T-cell (primary cell): ENCODE measurements at regions not wholly inside any gene's neighbourhood (a gene's known extent, or its start where the extent isn't known, plus 50 kb on each side); places are given as distances from the start of the nearest gene placed in this dataset.

Experiments used
- ATAC-seq, 4 experiments: fragments of 200-7000 bp in 3 of 4; fragments of 150-1000 bp in 1 of 4; cut with Tn5 transposase; replicated peaks in 1 of 4; 1 replicate in 3 of 4; 2 replicates in 1 of 4; pipeline ENCODE4 v1.10.0; 2021; ENCODE audit warnings: moderate library complexity in 3 of 4, mild to moderate bottlenecking in 2 of 4, moderate number of reproducible peaks in 1 of 4
- CTCF ChIA-PET, 2 donors: fragments of 300-600 bp; sonication (Branson Sonifier 250); formaldehyde crosslinking; loops; one replicate each; lab custom pipeline; 2022; ENCODE audit warnings: antibody characterized with exemption in 2 of 2; lab: Charles Lee
- POLR2A ChIA-PET, 2 donors: fragments of 300-600 bp; sonication (Branson Sonifier 250); formaldehyde crosslinking; loops; one replicate each; lab custom pipeline; 2022; ENCODE audit warnings: antibody characterized with exemption in 2 of 2; lab: Charles Lee
- DNase-seq, 35 experiments: peaks; one replicate each; pipeline versions ENCODE4 v3.0.0 to v3.0.0-alpha.2; 2013 to 2023
- H3K27ac ChIP-seq: one replicate; pipeline ENCODE4 v1.5.1; 2013; ENCODE audit warnings: low read length
- H3K27me3 ChIP-seq, 2 experiments: replicated peaks in 1 of 2; 1 replicate in 1 of 2; 2 replicates in 1 of 2; pipeline versions ENCODE4 v1.6.1 to v1.7.0; 2013; ENCODE audit warnings: low read length in 1 of 2, mixed read lengths in 1 of 2; ENCODE audit not compliant: control insufficient read depth in 2 of 2, insufficient read depth in 2 of 2; ENCODE audit errors: extremely low read depth in 1 of 2
- H3K36me3 ChIP-seq, 2 donors: 1 replicate in 1 of 2; 2 replicates in 1 of 2; pipeline versions ENCODE4 v1.6.1 to v1.7.0; 2013; ENCODE audit warnings: low read length in 1 of 2; ENCODE audit not compliant: control insufficient read depth in 2 of 2, insufficient read depth in 1 of 2; ENCODE audit errors: extremely low read depth in 1 of 2
- H3K4me1 ChIP-seq, 2 experiments: 1 replicate in 1 of 2; 2 replicates in 1 of 2; pipeline versions ENCODE4 v1.6.1 to v1.7.0; 2013; ENCODE audit warnings: low read length in 2 of 2, mixed read lengths in 1 of 2; ENCODE audit not compliant: insufficient read depth in 2 of 2, control insufficient read depth in 1 of 2; ENCODE audit errors: extremely low read depth in 1 of 2
- H3K4me3 ChIP-seq, 2 donors: 1 replicate in 1 of 2; 2 replicates in 1 of 2; pipeline versions ENCODE4 v1.5.1 to v1.7.0; 2013; ENCODE audit warnings: mild to moderate bottlenecking in 2 of 2, low read length in 1 of 2, moderate library complexity in 1 of 2; ENCODE audit not compliant: control insufficient read depth in 1 of 2; ENCODE audit errors: extremely low read depth in 1 of 2
- H3K9me3 ChIP-seq: 2 replicates; pipeline ENCODE4 v1.7.0; 2013
- H3K27ac Mint-ChIP-seq, 2 donors: one replicate each; pipeline ENCODE4 v1.8.0; 2020 to 2021; ENCODE audit warnings: mild to moderate bottlenecking in 2 of 2, mixed read lengths in 2 of 2
- H3K27me3 Mint-ChIP-seq, 2 donors: one replicate each; pipeline ENCODE4 v1.8.0; 2021 to 2022; ENCODE audit warnings: mixed read lengths in 2 of 2
- H3K36me3 Mint-ChIP-seq: one replicate; pipeline ENCODE4 v1.8.0; 2021; ENCODE audit warnings: mixed read lengths
- H3K4me1 Mint-ChIP-seq, 3 donors: one replicate each; pipeline ENCODE4 v1.8.0; 2020 to 2022; ENCODE audit warnings: mixed read lengths in 3 of 3, mild to moderate bottlenecking in 1 of 3
- H3K4me3 Mint-ChIP-seq, 3 donors: one replicate each; pipeline ENCODE4 v1.8.0; 2020 to 2022; ENCODE audit warnings: mild to moderate bottlenecking in 3 of 3, mixed read lengths in 3 of 3, moderate library complexity in 3 of 3
- H3K9me3 Mint-ChIP-seq, 3 donors: one replicate each; pipeline ENCODE4 v1.8.0; 2020 to 2022; ENCODE audit warnings: mixed read lengths in 3 of 3
- WGBS: methylation state at CpG from one replicate; pipeline ENCODE4 v1.1.5; 2013; ENCODE audit warnings: missing lambda C conversion rate; ENCODE audit not compliant: insufficient coverage; 5-methylcytosine and 5-hydroxymethylcytosine counted together

DNA sequence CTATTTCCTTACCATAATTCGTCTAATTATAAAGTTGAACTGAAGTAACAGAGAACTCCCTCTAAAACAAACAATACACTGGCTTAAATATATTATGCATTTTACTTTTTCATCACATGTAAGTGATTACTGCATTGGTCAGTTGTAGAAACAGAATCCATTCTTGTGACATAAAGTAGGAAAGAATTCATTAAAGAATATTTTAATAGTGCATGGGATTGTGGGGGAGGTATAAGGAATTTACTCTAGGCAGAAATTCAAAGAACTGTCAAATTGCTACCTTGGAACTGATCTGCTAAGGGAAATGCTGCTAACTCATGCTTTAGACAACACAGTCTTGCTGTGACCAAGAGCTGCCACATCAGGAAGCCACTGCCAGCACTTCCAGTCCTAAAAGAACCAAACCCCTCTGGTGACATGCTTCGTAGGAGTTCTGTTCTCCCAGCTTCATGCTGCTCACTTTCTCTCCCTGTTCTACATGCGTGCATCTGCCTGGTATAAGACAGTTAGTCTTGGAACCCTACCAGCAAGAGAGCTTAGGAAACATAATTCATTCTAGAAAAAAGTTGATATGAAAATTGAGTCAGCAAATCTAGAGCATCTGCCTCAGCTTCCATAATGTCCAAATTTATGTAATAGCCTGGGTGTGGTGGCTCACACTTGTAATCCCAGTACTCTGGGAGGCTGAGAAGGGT, 1137.6 kb upstream of the NXPH2 start:
- H3K4me3 Mint-ChIP-seq = no peak overlapping the region
- H3K9me3 Mint-ChIP-seq = peaks cover 9 to 15% (median 15%) of the 10 kb centered on the region in 3 donors
- H3K4me1 Mint-ChIP-seq = no peaks in the 10 kb centered on the region
- DNase-seq = no peak
- H3K4me1 ChIP-seq = no peaks in the 10 kb centered on the region
- H3K27me3 ChIP-seq = no peaks in the 10 kb centered on the region
- no peaks in the 10 kb centered on the region for H3K36me3 ChIP-seq
- H3K27ac Mint-ChIP-seq = no peak overlapping the region
- POLR2A ChIA-PET = no interaction called here
- H3K27ac ChIP-seq = no peak overlapping the region
- no peaks in the 10 kb centered on the region for H3K9me3 ChIP-seq
- no peaks in the 10 kb centered on the region for H3K27me3 Mint-ChIP-seq
- H3K4me3 ChIP-seq = no peak overlapping the region
- no peaks in the 10 kb centered on the region for H3K36me3 Mint-ChIP-seq
- CTCF ChIA-PET = no interaction called here
- ATAC-seq = no peak
- WGBS = 63% methylated on average over 1 of the region's 3 CpGs

GRCh38 chr2:139916822-139917221, 1136.6 kb upstream of the NXPH2 start:
- H3K27ac ChIP-seq = no peak overlapping the region
- 86% methylated on average over 1 of the region's 7 CpGs for WGBS
- H3K9me3 ChIP-seq = no peaks in the 10 kb centered on the region
- CTCF ChIA-PET = no interaction called here
- ATAC-seq = no peak
- H3K36me3 Mint-ChIP-seq = no peaks in the 10 kb centered on the region
- peaks cover 9 to 21% (median 20%) of the 10 kb centered on the region in 3 donors for H3K9me3 Mint-ChIP-seq
- POLR2A ChIA-PET = no interaction called here
- H3K27me3 ChIP-seq = no peaks in the 10 kb centered on the region
- H3K36me3 ChIP-seq = no peaks in the 10 kb centered on the region
- H3K27ac Mint-ChIP-seq = no peak overlapping the region
- no peaks in the 10 kb centered on the region for H3K4me1 Mint-ChIP-seq
- H3K4me1 ChIP-seq = no peaks in the 10 kb centered on the region
- no peak overlapping the region for H3K4me3 Mint-ChIP-seq
- DNase-seq = no peak
- H3K4me3 ChIP-seq = no peak overlapping the region
- no peaks in the 10 kb centered on the region for H3K27me3 Mint-ChIP-seq

GRCh38 chr2:139911160-139911559, 1131.0 kb upstream of the NXPH2 start:
- Mint-ChIP-seq H3K4me3 (no peak overlapping the region), H3K4me1 (no peaks in the 10 kb centered on the region), H3K36me3 (no peaks in the 10 kb centered on the region), H3K27ac (no peak overlapping the region), H3K27me3 (no peaks in the 10 kb centered on the region), H3K9me3 (peaks cover 10 to 27% (median 21%) of the 10 kb centered on the region in 3 donors)
- Histone ChIP-seq H3K4me3 (no peak overlapping the region), H3K36me3 (no peaks in the 10 kb centered on the region), H3K27me3 (no peaks in the 10 kb centered on the region), H3K27ac (no peak overlapping the region), H3K4me1 (no peaks in the 10 kb centered on the region), H3K9me3 (no peaks in the 10 kb centered on the region)
- POLR2A ChIA-PET = no interaction called here
- CTCF ChIA-PET = interaction anchor here in 1 of 2 donors (0.6 kb wide), 1 partner anchor 74 kb away, joined by 3 read pairs; no protein-coding TSS in a partner anchor
- no peak for ATAC-seq
- DNase-seq = no peak
- WGBS = no CpG with 5 or more reads among the region's 3 CpGs

DNA sequence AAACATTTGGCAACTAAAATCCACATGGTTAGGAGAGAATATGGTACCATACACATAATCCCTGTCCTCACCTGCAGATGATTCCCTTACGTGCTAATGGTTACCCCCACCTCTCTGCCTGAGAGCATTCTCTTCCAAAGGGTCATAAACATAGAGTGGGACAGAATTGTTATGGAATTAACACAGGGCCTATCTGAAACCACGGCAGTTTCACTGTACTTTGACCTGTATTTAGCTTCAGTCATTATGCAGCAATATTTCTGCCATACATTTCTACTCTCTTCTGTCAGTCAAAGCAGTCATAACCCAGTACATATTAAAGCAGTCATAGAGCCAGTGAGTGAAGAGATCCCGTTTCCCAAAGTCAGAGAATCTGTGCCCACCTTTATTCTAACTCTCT, 1128.9 kb upstream of the NXPH2 start:
- WGBS = no CpG with 5 or more reads among the region's 3 CpGs
- no peak overlapping the region for H3K4me3 Mint-ChIP-seq
- Histone ChIP-seq H3K27me3 (no peaks in the 10 kb centered on the region), H3K4me3 (no peak overlapping the region), H3K4me1 (no peaks in the 10 kb centered on the region), H3K27ac (no peak overlapping the region), H3K36me3 (no peaks in the 10 kb centered on the region), H3K9me3 (no peaks in the 10 kb centered on the region)
- H3K36me3 Mint-ChIP-seq = no peaks in the 10 kb centered on the region
- DNase-seq (no peak), ATAC-seq (no peak)
- ChIA-PET CTCF (no interaction called here), POLR2A (no interaction called here)
- peaks cover 10 to 35% (median 22%) of the 10 kb centered on the region in 3 donors for H3K9me3 Mint-ChIP-seq
- no peaks in the 10 kb centered on the region for H3K4me1 Mint-ChIP-seq
- no peak overlapping the region for H3K27ac Mint-ChIP-seq
- no peaks in the 10 kb centered on the region for H3K27me3 Mint-ChIP-seq

DNA sequence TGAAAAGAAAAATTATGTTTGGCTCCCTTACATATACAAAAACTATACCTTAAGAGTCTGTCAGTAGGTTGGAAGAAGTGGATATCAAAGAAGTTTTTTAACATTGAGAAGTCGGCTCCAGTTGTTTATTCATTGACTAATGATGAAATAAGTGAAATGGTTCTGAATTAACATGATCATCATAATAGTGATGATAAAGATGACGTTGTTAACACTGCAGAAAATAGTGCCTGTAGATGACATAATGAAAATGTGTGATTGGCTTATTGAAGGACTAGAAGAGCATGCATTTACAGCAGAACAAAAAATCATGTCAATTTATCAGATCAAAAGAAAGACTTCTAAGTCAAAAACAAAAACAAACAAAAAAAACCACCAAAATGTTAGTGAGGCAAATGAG, 1125.4 kb upstream of the NXPH2 start:
- ChIA-PET POLR2A (no interaction called here), CTCF (no interaction called here)
- peaks cover 18 to 29% (median 19%) of the 10 kb centered on the region in 3 donors for H3K9me3 Mint-ChIP-seq
- no peak overlapping the region for H3K4me3 ChIP-seq
- H3K9me3 ChIP-seq = no peaks in the 10 kb centered on the region
- no peak overlapping the region for H3K27ac Mint-ChIP-seq
- no peaks in the 10 kb centered on the region for H3K27me3 Mint-ChIP-seq
- H3K4me3 Mint-ChIP-seq = no peak overlapping the region
- no peaks in the 10 kb centered on the region for H3K36me3 Mint-ChIP-seq
- ATAC-seq = no peak
- H3K27me3 ChIP-seq = no peaks in the 10 kb centered on the region
- H3K4me1 Mint-ChIP-seq = no peaks in the 10 kb centered on the region
- H3K4me1 ChIP-seq = no peaks in the 10 kb centered on the region
- H3K27ac ChIP-seq = no peak overlapping the region
- WGBS = 100% methylated on average over 1 of the region's 2 CpGs
- H3K36me3 ChIP-seq = no peaks in the 10 kb centered on the region
- no peak for DNase-seq

- H3K9me3 Mint-ChIP-seq = peaks cover 18 to 27% (median 22%) of the 10 kb centered on the region in 3 donors
- no peak overlapping the region for H3K4me3 Mint-ChIP-seq
- CTCF ChIA-PET = no interaction called here
- no peak for ATAC-seq
- Histone ChIP-seq H3K4me1 (no peaks in the 10 kb centered on the region), H3K36me3 (no peaks in the 10 kb centered on the region), H3K27me3 (no peaks in the 10 kb centered on the region), H3K27ac (no peak overlapping the region), H3K4me3 (no peak overlapping the region), H3K9me3 (no peaks in the 10 kb centered on the region)
- POLR2A ChIA-PET = no interaction called here
- WGBS = 100% methylated on average over 1 of the region's 4 CpGs
- no peaks in the 10 kb centered on the region for H3K36me3 Mint-ChIP-seq
- H3K4me1 Mint-ChIP-seq = no peaks in the 10 kb centered on the region
- no peaks in the 10 kb centered on the region for H3K27me3 Mint-ChIP-seq
- H3K27ac Mint-ChIP-seq = no peak overlapping the region
- DNase-seq = no peak
These were observed 1111.4 kb upstream of the NXPH2 start for GRCh38 chr2:139891636-139892035.
